ENCODE measurements at regions not wholly inside any gene's neighbourhood (a gene's known extent, or its start where the extent isn't known, plus 50 kb on each side); places are given as distances from the start of the nearest gene placed in this dataset.

GRCh38 chr17:52276381-52277008 is 118.0 kb upstream of the CA10 start:
- ChIA-PET POLR2A (ENCODE audit: low non-redundant PET) (no interaction called here), CTCF (no interaction called here)
- Histone ChIP-seq H3K36me3 (ENCODE audit: insufficient read depth, low read length, poor library complexity, severe bottlenecking) (no peaks in the 10 kb centered on the region), H3K4me1 (ENCODE audit: insufficient read depth, low read length, poor library complexity, severe bottlenecking) (no peaks in the 10 kb centered on the region), H3K4me3 (ENCODE audit: low read depth, low read length, poor library complexity, severe bottlenecking) (no peak overlapping the region), H3K27ac (ENCODE audit: low read depth, low read length, poor library complexity, severe bottlenecking) (no peak overlapping the region), H3K27me3 (replicated peaks; ENCODE audit: insufficient read depth, low read depth, low read length, poor library complexity) (no peaks in the 10 kb centered on the region), H3K9me3 (ENCODE audit: low read depth, low read length, poor library complexity, severe bottlenecking) (no peaks in the 10 kb centered on the region)
- no TSS peak for BruUV-seq (replicated peaks)
- intact Hi-C loops (cut with micrococcal nuclease; ENCODE audit: unreplicated experiment), result no loop called here
- no peak for DNase-seq (ENCODE audit: low spot score)
- TF ChIP-seq CTCF (conservative IDR thresholded peaks at IDR 0.05; ENCODE audit: low read depth, low read length), result no peak

GRCh38 chr17:52271781-52272180 is 113.3 kb upstream of the CA10 start:
- TF ChIP-seq EZH2 (IDR thresholded peaks at IDR 0.05; ENCODE audit: borderline replicate concordance, low read depth, low read length, poor library complexity, severe bottlenecking) (no peak), CTCF (conservative IDR thresholded peaks at IDR 0.05; ENCODE audit: low read depth, low read length) (no peak)
- intact Hi-C loops (cut with micrococcal nuclease; ENCODE audit: unreplicated experiment), result no loop called here
- no peak for DNase-seq (ENCODE audit: low spot score)
- Histone ChIP-seq H3K4me1 (ENCODE audit: insufficient read depth, low read length, poor library complexity, severe bottlenecking) (no peaks in the 10 kb centered on the region), H3K27me3 (replicated peaks; ENCODE audit: insufficient read depth, low read depth, low read length, poor library complexity) (no peaks in the 10 kb centered on the region), H3K9me3 (ENCODE audit: low read depth, low read length, poor library complexity, severe bottlenecking) (no peaks in the 10 kb centered on the region), H3K27ac (ENCODE audit: low read depth, low read length, poor library complexity, severe bottlenecking) (no peak overlapping the region), H3K36me3 (ENCODE audit: insufficient read depth, low read length, poor library complexity, severe bottlenecking) (no peaks in the 10 kb centered on the region), H3K4me3 (ENCODE audit: low read depth, low read length, poor library complexity, severe bottlenecking) (no peak overlapping the region)
- POLR2A ChIA-PET (ENCODE audit: low non-redundant PET), result no interaction called here
- CTCF ChIA-PET, result no interaction called here
- no TSS peak for BruUV-seq (replicated peaks)

DNA sequence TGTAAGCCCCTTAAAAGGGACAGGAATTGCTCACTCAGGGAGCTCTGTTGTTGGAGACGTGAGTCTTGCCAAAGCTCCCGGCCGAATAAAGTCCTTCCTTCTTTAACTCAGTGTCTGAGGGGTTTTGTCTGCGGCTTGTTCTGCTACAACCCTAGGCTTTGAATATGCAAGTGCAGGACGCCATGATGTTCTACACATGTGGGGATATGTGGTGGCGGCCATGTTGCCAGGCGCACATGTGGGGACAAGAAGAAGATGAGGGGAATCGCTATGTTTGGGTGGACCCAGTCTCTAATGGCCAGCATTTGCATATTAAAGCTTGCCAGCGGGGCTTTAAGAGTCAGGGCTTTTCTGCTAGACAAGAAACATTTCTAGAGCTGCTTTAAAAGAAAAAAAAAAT is 96.8 kb upstream of the CA10 start:
- no peaks in the 10 kb centered on the region for H3K36me3 ChIP-seq (ENCODE audit: insufficient read depth, low read length, poor library complexity, severe bottlenecking)
- DNase-seq (ENCODE audit: low spot score), result no peak
- ChIA-PET POLR2A (ENCODE audit: low non-redundant PET) (no interaction called here), CTCF (no interaction called here)
- H3K4me3 ChIP-seq (ENCODE audit: low read depth, low read length, poor library complexity, severe bottlenecking), result no peak overlapping the region
- TF ChIP-seq EZH2 (IDR thresholded peaks at IDR 0.05; ENCODE audit: borderline replicate concordance, low read depth, low read length, poor library complexity, severe bottlenecking) (no peak), CTCF (conservative IDR thresholded peaks at IDR 0.05; ENCODE audit: low read depth, low read length) (no peak)
- BruUV-seq (replicated peaks), result no TSS peak
- H3K27me3 ChIP-seq (replicated peaks; ENCODE audit: insufficient read depth, low read depth, low read length, poor library complexity), result no peaks in the 10 kb centered on the region
- intact Hi-C loops (cut with micrococcal nuclease; ENCODE audit: unreplicated experiment), result no loop called here
- no peaks in the 10 kb centered on the region for H3K9me3 ChIP-seq (ENCODE audit: low read depth, low read length, poor library complexity, severe bottlenecking)
- no peaks in the 10 kb centered on the region for H3K4me1 ChIP-seq (ENCODE audit: insufficient read depth, low read length, poor library complexity, severe bottlenecking)
- H3K27ac ChIP-seq (ENCODE audit: low read depth, low read length, poor library complexity, severe bottlenecking), result no peak overlapping the region

Data from A673 (cell line).